ENCODE measurements at regions not wholly inside any gene's neighbourhood (a gene's known extent, or its start where the extent isn't known, plus 50 kb on each side); places are given as distances from the start of the nearest gene placed in this dataset.

DNA sequence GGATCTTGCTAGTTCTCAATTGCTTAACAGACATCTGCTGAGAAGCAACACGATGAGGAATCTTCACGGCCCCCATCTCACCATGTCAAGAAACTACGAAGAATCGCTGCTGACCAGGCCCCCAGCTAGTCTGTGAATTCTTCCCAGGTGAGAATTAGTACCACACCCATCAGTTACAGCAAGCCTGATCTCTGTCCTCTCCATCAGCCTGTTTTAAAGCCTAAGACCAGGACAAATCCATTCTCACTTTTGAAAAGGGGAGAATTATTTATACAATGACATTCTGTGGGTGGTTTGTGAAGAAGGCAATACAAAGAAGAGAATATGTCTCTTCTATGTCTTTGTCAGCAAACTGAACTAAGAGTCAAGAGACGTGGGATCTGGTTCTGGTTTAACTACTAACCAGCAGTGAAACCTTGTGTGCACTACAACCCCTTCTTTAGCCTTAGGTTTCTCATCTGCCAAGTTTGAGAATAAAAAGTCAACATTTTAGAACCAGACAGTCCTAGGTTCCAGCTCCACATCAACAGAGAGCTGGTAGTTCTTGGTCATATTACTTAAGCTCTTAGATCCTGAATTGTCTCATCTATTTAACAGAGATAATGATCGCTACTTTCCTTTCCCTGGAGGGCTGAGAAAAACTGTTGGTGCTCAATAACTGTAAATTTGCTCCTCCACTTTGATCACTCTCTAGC lies 160.4 kb upstream of the RORA start:
- no peak for TF ChIP-seq CTCF (IDR thresholded peaks at IDR 0.05; ENCODE audit: low read depth, low read length)
- no peak for TF ChIP-seq EZH2phosphoT487 (IDR thresholded peaks at IDR 0.05; ENCODE audit: low read depth)

Data from OCI-LY3 (cell line).